Gastroesophageal sphincter (tissue), 3 donors: ENCODE measurements at regions not wholly inside any gene's neighbourhood (a gene's known extent, or its start where the extent isn't known, plus 50 kb on each side); places are given as distances from the start of the nearest gene placed in this dataset.

ENCODE experiments used
- CTCF ChIP-seq, 4 experiments: fragments of 200-600 bp in 2 of 4; fragments of 450-650 bp in 2 of 4; sonication (generic) in 1 of 4; IDR thresholded peaks; one replicate each; pipeline ENCODE4 v1.5.1; 2017 to 2019; ENCODE audit warnings: antibody characterized with exemption in 4 of 4, mild to moderate bottlenecking in 2 of 4, moderate library complexity in 2 of 4
- EP300 ChIP-seq: sonication (generic); formaldehyde crosslinking; IDR thresholded peaks from one replicate; pipeline ENCODE4 v1.6.1; 2017; ENCODE audit warnings: antibody characterized with exemption, mild to moderate bottlenecking
- POLR2A ChIP-seq, 2 donors: fragments of 450-650 bp; IDR thresholded peaks; one replicate each; pipeline ENCODE4 v1.6.1; 2017; ENCODE audit warnings: antibody characterized with exemption in 2 of 2, mild to moderate bottlenecking in 2 of 2, moderate library complexity in 1 of 2
- POLR2AphosphoS5 ChIP-seq: sonication (generic); formaldehyde crosslinking; IDR thresholded peaks from one replicate; pipeline ENCODE4 v1.6.1; 2017; ENCODE audit warnings: antibody characterized with exemption

- TF ChIP-seq CTCF (IDR thresholded peaks at IDR 0.05) (no peak), POLR2A (IDR thresholded peaks at IDR 0.05) (no peak), EP300 (no peak), POLR2AphosphoS5 (no peak)
These were observed 174.9 kb upstream of the CIBAR2 start for GRCh38 chr16:85286951-85287814.
